HepG2 (cell line): ENCODE measurements at regions not wholly inside any gene's neighbourhood (a gene's known extent, or its start where the extent isn't known, plus 50 kb on each side); places are given as distances from the start of the nearest gene placed in this dataset.

ENCODE experiments used
- ATAC-seq: fragments of 200-7000 bp; cut with Tn5 transposase; 3 replicates; pipeline ENCODE4 v1.9.1; 2020; ENCODE audit warnings: mild to moderate bottlenecking, moderate library complexity
- BruUV-seq: library from RNA; stranded (reverse); fragments of 400-500 nt; replicated peaks from 2 replicates; lab custom pipeline; 2021; lab: Mats Ljungman, UMichigan
- CTCF ChIA-PET: fragments of 300-600 bp; formaldehyde crosslinking; extraction: SDS; loops from one replicate; lab custom pipeline; 2021; ENCODE audit warnings: low total read pairs, inconsistent platforms, low intra/inter-chr PET ratio; lab: Yijun Ruan, JAX
- POLR2A ChIA-PET: fragments of 350-600 bp; sonication (Branson Sonifier 250); formaldehyde crosslinking; loops from one replicate; lab custom pipeline; 2020; ENCODE audit warnings: antibody characterized with exemption, inconsistent platforms; lab: Yijun Ruan, JAX
- DNase-seq: peaks from one replicate; pipeline ENCODE4 v3.0.0-alpha.2; 2015; ENCODE audit warnings: low spot score
- FAIRE-seq: peaks from 3 replicates; lab custom pipeline; 2011; peaks lifted over from hg19 to GRCh38; lab: Jason Lieb, UNC
- H2AFZ ChIP-seq: one replicate; pipeline ENCODE4 v1.6.1; 2011; ENCODE audit warnings: low read length, inconsistent platforms
- H3K27ac ChIP-seq: fragments of 300-600 bp; 3 replicates; pipeline ENCODE4 v1.8.0; 2011; ENCODE audit warnings: mixed run types, mild to moderate bottlenecking, mixed read lengths, low read length, inconsistent platforms; ENCODE audit not compliant: insufficient read depth; ENCODE audit errors: extremely low read length
- H3K27me3 ChIP-seq, 2 experiments: fragments of 200-600 bp in 1 of 2; 2 replicates in 1 of 2; 3 replicates in 1 of 2; pipeline versions ENCODE4 v1.6.0 to v1.8.0; 2011; ENCODE audit warnings: low read length in 2 of 2, mild to moderate bottlenecking in 2 of 2, moderate library complexity in 2 of 2, inconsistent platforms in 1 of 2; ENCODE audit not compliant: insufficient read depth in 2 of 2, control insufficient read depth in 1 of 2
- H3K36me3 ChIP-seq, 2 experiments: fragments of 200-600 bp in 1 of 2; replicated peaks in 1 of 2; 2 replicates in 1 of 2; 3 replicates in 1 of 2; pipeline versions ENCODE4 v1.5.1 to v1.8.0; 2011; ENCODE audit warnings: low read length in 2 of 2, inconsistent platforms in 1 of 2; ENCODE audit not compliant: insufficient read depth in 2 of 2, control insufficient read depth in 1 of 2
- H3K4me1 ChIP-seq: 2 replicates; pipeline ENCODE4 v1.5.1; 2012; ENCODE audit warnings: low read length, inconsistent platforms; ENCODE audit not compliant: insufficient read depth
- H3K4me2 ChIP-seq: 2 replicates; pipeline ENCODE4 v1.6.0; 2011; ENCODE audit warnings: low read depth, low read length, inconsistent platforms
- H3K4me3 ChIP-seq, 3 experiments: fragments of 200-600 bp in 1 of 3; sonication (generic), shearing (Covaris generic) in 1 of 3; replicated peaks in 1 of 3; 2 replicates each; pipeline ENCODE4 v1.5.1; 2011 to 2016; ENCODE audit warnings: low read length in 3 of 3, inconsistent platforms in 2 of 3, low read depth in 2 of 3, mild to moderate bottlenecking in 2 of 3, control low read depth in 1 of 3, mixed read lengths in 1 of 3; ENCODE audit not compliant: insufficient read depth in 1 of 3
- H3K79me2 ChIP-seq: one replicate; pipeline ENCODE4 v1.6.1; 2011; ENCODE audit warnings: low read length, inconsistent platforms; ENCODE audit not compliant: insufficient read depth
- H3K9ac ChIP-seq: 2 replicates; pipeline ENCODE4 v1.6.0; 2011; ENCODE audit warnings: mild to moderate bottlenecking, low read depth, low read length, inconsistent platforms; ENCODE audit not compliant: insufficient read depth
- H3K9me3 ChIP-seq: 2 replicates; pipeline ENCODE4 v1.5.1; 2012; ENCODE audit warnings: mild to moderate bottlenecking, low read length
- H4K20me1 ChIP-seq: 2 replicates; pipeline ENCODE4 v1.6.0; 2011; ENCODE audit warnings: inconsistent platforms, mild to moderate bottlenecking, low read length, moderate library complexity; ENCODE audit not compliant: insufficient read depth
- ATAD3A ChIP-seq: sonication (generic); formaldehyde crosslinking; IDR thresholded peaks from 2 replicates; pipeline ENCODE4 v1.4.0; 2020; ENCODE audit warnings: missing genetic modification reagents
- CREB1 ChIP-seq, 2 experiments: fragments of 450-650 bp in 1 of 2; IDR thresholded peaks; 2 replicates each; pipeline ENCODE4 v1.6.1; 2016 to 2017; ENCODE audit warnings: control low read depth in 1 of 2, mild to moderate bottlenecking in 1 of 2, missing compliant biosample characterization in 1 of 2, missing genetic modification characterization in 1 of 2
- CREM ChIP-seq, 2 experiments: sonication (generic) in 1 of 2; formaldehyde crosslinking in 1 of 2; IDR thresholded peaks; 2 replicates each; pipeline versions ENCODE4 v1.4.0 to v1.6.1; 2016 to 2020; ENCODE audit warnings: antibody characterized with exemption in 1 of 2, mild to moderate bottlenecking in 1 of 2, missing genetic modification reagents in 1 of 2
- DNMT1 ChIP-seq: sonication (generic); formaldehyde crosslinking; IDR thresholded peaks from 2 replicates; pipeline ENCODE4 v1.5.1; 2020; ENCODE audit warnings: mild to moderate bottlenecking, missing genetic modification reagents
- DR1 ChIP-seq: sonication (generic); formaldehyde crosslinking; IDR thresholded peaks from 2 replicates; pipeline ENCODE4 v1.8.0; 2021; ENCODE audit warnings: mild to moderate bottlenecking, missing genetic modification reagents, inconsistent platforms
- FOXA3 ChIP-seq: IDR thresholded peaks from 2 replicates; pipeline ENCODE4 v1.6.1; 2016; ENCODE audit warnings: missing genetic modification reagents, missing compliant biosample characterization
- HCFC1 ChIP-seq: fragments of 150-350 bp; IDR thresholded peaks from 2 replicates; pipeline ENCODE4 v1.6.1; 2014; ENCODE audit warnings: low read depth, low read length
- HMG20A ChIP-seq: IDR thresholded peaks from 2 replicates; pipeline ENCODE4 v1.6.1; 2016; ENCODE audit warnings: borderline replicate concordance
- MAX ChIP-seq: IDR thresholded peaks from 2 replicates; pipeline ENCODE4 v1.6.1; 2012; ENCODE audit warnings: inconsistent platforms
- SP140L ChIP-seq: sonication (generic); formaldehyde crosslinking; IDR thresholded peaks from 2 replicates; pipeline ENCODE4 v1.4.0; 2020; ENCODE audit warnings: missing genetic modification reagents, borderline replicate concordance
- TEF ChIP-seq: sonication (generic); formaldehyde crosslinking; IDR thresholded peaks from 2 replicates; pipeline ENCODE4 v1.5.0; 2020; ENCODE audit warnings: missing genetic modification reagents
- ZBTB14 ChIP-seq: sonication (generic); formaldehyde crosslinking; IDR thresholded peaks from 2 replicates; pipeline ENCODE4 v1.4.0; 2020; ENCODE audit warnings: missing genetic modification reagents
- ZNF230 ChIP-seq: sonication (generic); formaldehyde crosslinking; IDR thresholded peaks from 2 replicates; pipeline ENCODE4 v1.4.0; 2020; ENCODE audit warnings: mild to moderate bottlenecking, missing genetic modification reagents
- ZNF343 ChIP-seq: sonication (generic); formaldehyde crosslinking; IDR thresholded peaks from 2 replicates; pipeline ENCODE4 v1.4.0; 2020; ENCODE audit warnings: mild to moderate bottlenecking, missing genetic modification reagents
- WGBS: methylation state at CpG from one replicate; pipeline ENCODE4 v1.1.6; 2017; ENCODE audit warnings: low lambda C conversion rate; 5-methylcytosine and 5-hydroxymethylcytosine counted together
- in situ Hi-C: cut with HindIII; loops from 2 replicates; pipeline ENCODE4 v1.10.0; 2017; ENCODE audit warnings: low pct_unique_long_range_greater_than_20kb; ENCODE audit not compliant: extremely low pct_ligation_motif_present
- intact Hi-C: fragments of 100-400 bp; cut with micrococcal nuclease; formaldehyde crosslinking; loops from one replicate; pipeline ENCODE4 v1.10.0; 2022; ENCODE audit not compliant: unreplicated experiment

- CTCF ChIA-PET = no interaction called here
- Histone ChIP-seq H3K4me3 (no peak overlapping the region), H3K4me2 (no peak overlapping the region), H3K27me3 (no peaks in the 10 kb centered on the region)
- no peak for TF ChIP-seq ATAD3A (CRISPR knock-in tag)
- peak; percentile 44; the same call in 1 of the 2 replicates for TF ChIP-seq CREB1 (IDR thresholded peaks at IDR 0.05)
- no peak for TF ChIP-seq CREB1 (CRISPR knock-in tag; IDR thresholded peaks at IDR 0.05)
- TF ChIP-seq, all 625 proteins: peak for 1
- in situ Hi-C loops = no loop called here
- Histone ChIP-seq H4K20me1 (no peaks in the 10 kb centered on the region), H2AFZ (no peak overlapping the region), H3K4me1 (no peaks in the 10 kb centered on the region), H3K79me2 (no peaks in the 10 kb centered on the region), H3K36me3 (no peaks in the 10 kb centered on the region), H3K9me3 (no peaks in the 10 kb centered on the region), H3K9ac (no peak overlapping the region), H3K27ac (no peak overlapping the region)
- POLR2A ChIA-PET = no interaction called here
- intact Hi-C loops = no loop called here
- no peak for FAIRE-seq
- DNase-seq = no peak
- BruUV-seq = no TSS peak
- WGBS = 39% methylated on average over 8 of the region's 8 CpGs
- ATAC-seq = no peak
Measured at GRCh38 chr20:24106801-24107445, 118.3 kb upstream of the GGTLC1 start.

GRCh38 chr20:24106150-24106800, 117.7 kb upstream of the GGTLC1 start:
- ChIA-PET CTCF (no interaction called here), POLR2A (no interaction called here)
- no peak overlapping the region for H3K4me3 ChIP-seq
- H4K20me1 ChIP-seq = no peaks in the 10 kb centered on the region
- no peaks in the 10 kb centered on the region for H3K9me3 ChIP-seq
- BruUV-seq = no TSS peak
- intact Hi-C loops = no loop called here
- in situ Hi-C loops = no loop called here
- 16% methylated on average over 4 of the region's 4 CpGs for WGBS
- no peak overlapping the region for H3K27ac ChIP-seq
- peak; percentile 8 for FAIRE-seq
- no peaks in the 10 kb centered on the region for H3K79me2 ChIP-seq
- no peak for ATAC-seq
- H2AFZ ChIP-seq = no peak overlapping the region
- no peak for DNase-seq
- H3K36me3 ChIP-seq = no peaks in the 10 kb centered on the region
- TF ChIP-seq HCFC1 (no peak), ZNF343 (CRISPR knock-in tag) (no peak), DNMT1 (CRISPR knock-in tag) (no peak), ZBTB14 (CRISPR knock-in tag) (no peak), ZNF230 (no peak), TEF (CRISPR knock-in tag) (no peak), FOXA3 (CRISPR knock-in tag) (no peak), HMG20A (CRISPR knock-in tag) (no peak), MAX (no peak), CREM (IDR thresholded peaks at IDR 0.05) (no peak), CREM (CRISPR knock-in tag; IDR thresholded peaks at IDR 0.05) (no peak), SP140L (CRISPR knock-in tag) (no peak), DR1 (no peak)
- H3K4me1 ChIP-seq = no peaks in the 10 kb centered on the region
- H3K4me2 ChIP-seq = no peak overlapping the region
- H3K27me3 ChIP-seq = no peaks in the 10 kb centered on the region
- no peak overlapping the region for H3K9ac ChIP-seq
